Endothelial cell of umbilical vein (primary cell): ENCODE measurements at regions not wholly inside any gene's neighbourhood (a gene's known extent, or its start where the extent isn't known, plus 50 kb on each side); places are given as distances from the start of the nearest gene placed in this dataset.

Source experiments
- CTCF ChIP-seq, 2 donors: IDR thresholded peaks; 1 replicate in 1 of 2; 2 replicates in 1 of 2; pipeline ENCODE4 v1.5.1; 2011; ENCODE audit warnings: low read length in 2 of 2, mild to moderate bottlenecking in 2 of 2, moderate library complexity in 2 of 2, control low read depth in 1 of 2, inconsistent platforms in 1 of 2, low read depth in 1 of 2; ENCODE audit not compliant: insufficient read depth in 1 of 2; ENCODE audit errors: extremely low read depth in 1 of 2
- EZH2 ChIP-seq: IDR thresholded peaks from 2 replicates; pipeline ENCODE4 v1.6.1; 2012; ENCODE audit warnings: borderline replicate concordance, low read depth, mild to moderate bottlenecking, moderate library complexity, low read length, inconsistent platforms; ENCODE audit not compliant: severe bottlenecking
- FOS ChIP-seq: IDR thresholded peaks from 2 replicates; pipeline ENCODE4 v1.6.1; 2011; ENCODE audit warnings: mild to moderate bottlenecking, low read length, moderate library complexity, borderline replicate concordance; ENCODE audit not compliant: insufficient read depth
- GATA2 ChIP-seq: IDR thresholded peaks from 2 replicates; pipeline ENCODE4 v1.7.0; 2011; ENCODE audit warnings: low read depth, mild to moderate bottlenecking, moderate library complexity, mixed read lengths, low read length; ENCODE audit not compliant: insufficient read length, insufficient read depth
- JUN ChIP-seq: IDR thresholded peaks from 2 replicates; pipeline ENCODE4 v1.6.1; 2011; ENCODE audit warnings: borderline replicate concordance, low read depth; ENCODE audit not compliant: insufficient read length, insufficient read depth
- MAX ChIP-seq: IDR thresholded peaks from 2 replicates; pipeline ENCODE4 v1.6.1; 2011; ENCODE audit not compliant: insufficient read depth, insufficient read length
- MYC ChIP-seq: IDR thresholded peaks from one replicate; pipeline ENCODE4 v1.6.1; 2011; ENCODE audit warnings: mild to moderate bottlenecking, low read depth, low read length
- POLR2A ChIP-seq: IDR thresholded peaks from 2 replicates; pipeline ENCODE4 v1.6.1; 2012; ENCODE audit warnings: low read depth, mild to moderate bottlenecking, control low read depth, low read length
- POLR2AphosphoS5 ChIP-seq: IDR thresholded peaks from 2 replicates; pipeline ENCODE4 v1.6.1; 2012; ENCODE audit warnings: low read depth, mild to moderate bottlenecking, control low read depth, low read length, moderate library complexity; ENCODE audit not compliant: insufficient read depth

- TF ChIP-seq CTCF (IDR thresholded peaks at IDR 0.05; ENCODE audit: extremely low read depth in 1 of 2, insufficient read depth in 1 of 2, low read depth in 1 of 2, low read length in 2 of 2) = no peak
- no peak for TF ChIP-seq POLR2A
- no peak for TF ChIP-seq EZH2
- TF ChIP-seq MAX = no peak
- TF ChIP-seq MYC = no peak
- no peak for TF ChIP-seq POLR2AphosphoS5
- TF ChIP-seq GATA2 = no peak
- no peak for TF ChIP-seq JUN
- TF ChIP-seq FOS = no peak
Observed at GRCh38 chr16:35732046-35732810, 2272.8 kb downstream of the TP53TG3F start.
